ENCODE measurements at regions not wholly inside any gene's neighbourhood (a gene's known extent, or its start where the extent isn't known, plus 50 kb on each side); places are given as distances from the start of the nearest gene placed in this dataset.
A peak's percentile ranks its signal among the peaks of the same experiment; 100 is the strongest.

DNA sequence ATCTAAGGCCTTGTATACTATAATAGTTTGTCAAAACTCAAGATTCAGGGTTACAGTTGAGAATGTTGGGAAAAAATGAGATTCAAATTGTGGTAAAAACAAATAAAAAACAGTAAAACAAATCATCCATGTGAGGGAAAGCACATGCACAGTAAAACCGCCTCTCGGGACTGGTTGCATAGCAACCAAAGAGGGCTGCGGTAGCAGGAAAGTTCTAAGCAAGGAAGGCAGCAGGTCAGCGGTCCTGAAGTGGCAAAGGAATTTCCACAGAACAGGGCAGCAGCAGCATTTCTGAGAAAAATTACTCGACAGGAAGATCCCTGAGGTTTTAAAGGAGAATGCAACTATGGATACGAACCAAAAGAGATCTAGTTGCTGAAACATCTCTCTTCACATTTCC, 93.7 kb downstream of the DYNAP start:
- Histone ChIP-seq H3K18ac (ENCODE audit: extremely low read depth, low read length) (no peak overlapping the region), H2BK5ac (ENCODE audit: low read depth, low read length) (no peak overlapping the region), H2BK20ac (ENCODE audit: low read length) (no peak overlapping the region), H4K91ac (replicated peaks; ENCODE audit: insufficient read length, low read length) (no peak overlapping the region), H3K9me3 (ENCODE audit: insufficient read depth in 2 of 2, low read depth in 1 of 2, low read length in 1 of 2) (no peaks in the 10 kb centered on the region), H2AFZ (ENCODE audit: low read length) (no peak overlapping the region), H2BK15ac (ENCODE audit: low read length) (no peak overlapping the region), H3K9ac (replicated peaks in 1 of 4; ENCODE audit: extremely low read depth in 1 of 4, low read depth in 3 of 4, low read length in 3 of 4) (no peak overlapping the region), H2BK12ac (ENCODE audit: low read depth, low read length) (no peak overlapping the region), H3K4me2 (ENCODE audit: insufficient read depth in 1 of 2, low read depth in 2 of 2, low read length in 2 of 2) (no peak overlapping the region), H2AK5ac (ENCODE audit: low read depth, low read length) (no peak overlapping the region), H3K27ac (ENCODE audit: low read depth, low read length) (no peak overlapping the region), H3K4me1 (replicated peaks in 1 of 4; ENCODE audit: control insufficient read depth in 3 of 4, insufficient read depth in 4 of 4, low read length in 3 of 4) (no peaks in the 10 kb centered on the region), H3K4ac (replicated peaks; ENCODE audit: insufficient read length, low read depth, low read length) (no peak overlapping the region), H3K14ac (ENCODE audit: insufficient read length) (no peak overlapping the region), H3K56ac (replicated peaks; ENCODE audit: insufficient read length, low read depth, low read length) (no peak overlapping the region), H2BK120ac (replicated peaks; ENCODE audit: low read depth, low read length) (no peak overlapping the region), H4K5ac (ENCODE audit: insufficient read length, low read depth, low read length) (no peak overlapping the region), H3K36me3 (ENCODE audit: control insufficient read depth in 2 of 4, insufficient read depth in 4 of 4, low read length in 3 of 4) (no peaks in the 10 kb centered on the region), H3K79me1 (ENCODE audit: low read depth, low read length) (no peaks in the 10 kb centered on the region), H3K23ac (ENCODE audit: insufficient read length) (no peak overlapping the region), H4K20me1 (replicated peaks in 1 of 2; ENCODE audit: control insufficient read depth in 1 of 2, insufficient read depth in 2 of 2, low read length in 2 of 2) (no peaks in the 10 kb centered on the region), H3K27me3 (replicated peaks in 1 of 4; ENCODE audit: control insufficient read depth in 3 of 4, extremely low read depth in 1 of 4, insufficient read depth in 3 of 4, low read length in 3 of 4) (no peaks in the 10 kb centered on the region), H3K79me2 (ENCODE audit: control insufficient read depth in 1 of 2, insufficient read depth in 2 of 2, low read length in 2 of 2) (no peaks in the 10 kb centered on the region), H3K23me2 (ENCODE audit: low read depth, low read length) (no peaks in the 10 kb centered on the region), H4K8ac (ENCODE audit: extremely low read depth, insufficient read depth, low read length) (no peak overlapping the region), H3K4me3 (ENCODE audit: extremely low read depth in 1 of 4, insufficient read depth in 2 of 4, low read depth in 3 of 4, low read length in 4 of 4) (no peak overlapping the region)
- ChIA-PET CTCF (ENCODE audit: partially characterized antibody) (interaction anchor here (1.5 to 6.2 kb wide), 2 partner anchors 280 to 299 kb away, joined by 3 to 26 read pairs; no protein-coding TSS in a partner anchor), POLR2A (ENCODE audit: partially characterized antibody) (no interaction called here)
- DNase-seq (ENCODE audit: low read depth in 1 of 2, low spot score in 2 of 2) (no peak), FAIRE-seq (no peak)
- 0 out of 4 replicates have a peak, but pooled peaks of 1 of the 2 experiments have one; percentile 2 for TF ChIP-seq RAD21 (IDR thresholded peaks at IDR 0.05 in 1 of 2, conservative IDR thresholded peaks at IDR 0.05 in 1 of 2; ENCODE audit: low read depth in 2 of 2, low read length in 2 of 2)
- TF ChIP-seq, protein P1, sequence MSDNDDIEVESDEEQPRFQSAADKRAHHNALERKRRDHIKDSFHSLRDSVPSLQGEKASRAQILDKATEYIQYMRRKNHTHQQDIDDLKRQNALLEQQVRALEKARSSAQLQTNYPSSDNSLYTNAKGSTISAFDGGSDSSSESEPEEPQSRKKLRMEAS (IDR thresholded peaks at IDR 0.05), result peak; percentile 22; the same call in 1 of the 2 replicates
- TF ChIP-seq CTBP2 (IDR thresholded peaks at IDR 0.05; ENCODE audit: borderline replicate concordance, insufficient read depth, insufficient read length, low read length), result no peak
- TF ChIP-seq EZH2 (IDR thresholded peaks at IDR 0.05; ENCODE audit: low read depth, low read length, severe bottlenecking), result no peak
- WGBS, 2 experiments (ENCODE audit: extremely low coverage in 1 of 2, insufficient coverage in 1 of 2, insufficient read length in 1 of 2, insufficient replicate concordance in 2 of 2, low coverage in 1 of 2, low lambda C conversion rate in 2 of 2, missing lambda C conversion rate in 1 of 2), result 62% methylated on average over 6 of the region's 6 CpGs; no CpG with 5 or more reads in 1 of the 2 experiments

Data from H1 (cell line).